Kidney (tissue), 13 donors: ENCODE measurements at regions not wholly inside any gene's neighbourhood (a gene's known extent, or its start where the extent isn't known, plus 50 kb on each side); places are given as distances from the start of the nearest gene placed in this dataset.

ENCODE experiments used
- DNase-seq, 5 donors: peaks; one replicate each; pipeline ENCODE4 v3.0.0-alpha.2; 2013 to 2020
- FAIRE-seq: peaks from 2 replicates; lab custom pipeline; 2012; peaks lifted over from hg19 to GRCh38; lab: Jason Lieb, UNC
- H3K27ac ChIP-seq, 2 donors: one replicate each; pipeline ENCODE4 v1.7.0; 2013; ENCODE audit warnings: low read depth in 2 of 2, low read length in 2 of 2, inconsistent platforms in 1 of 2
- H3K27me3 ChIP-seq: one replicate; pipeline ENCODE4 v1.7.1; 2013; ENCODE audit warnings: low read length, inconsistent platforms; ENCODE audit not compliant: control insufficient read depth, insufficient read depth
- H3K36me3 ChIP-seq, 3 donors: one replicate each; pipeline versions ENCODE4 v1.7.0 to v1.7.1; 2013; ENCODE audit warnings: low read length in 3 of 3, control low read depth in 1 of 3, inconsistent platforms in 1 of 3; ENCODE audit not compliant: insufficient read depth in 3 of 3, control insufficient read depth in 2 of 3
- H3K4me1 ChIP-seq, 3 donors: one replicate each; pipeline versions ENCODE4 v1.7.0 to v1.7.1; 2013; ENCODE audit warnings: low read length in 3 of 3, inconsistent platforms in 1 of 3, low read depth in 1 of 3; ENCODE audit not compliant: control insufficient read depth in 2 of 3, insufficient read depth in 2 of 3
- H3K4me3 ChIP-seq, 3 donors: one replicate each; pipeline versions ENCODE4 v1.7.0 to v1.8.1; 2013; ENCODE audit warnings: low read length in 3 of 3, control low read depth in 1 of 3, inconsistent platforms in 1 of 3
- H3K9ac ChIP-seq, 3 donors: one replicate each; pipeline versions ENCODE4 v1.7.0 to v1.7.1; 2013; ENCODE audit warnings: low read length in 3 of 3, control low read depth in 1 of 3, inconsistent platforms in 1 of 3
- H3K9me3 ChIP-seq, 3 donors: one replicate each; pipeline versions ENCODE4 v1.7.0 to v1.7.1; 2013; ENCODE audit warnings: low read length in 3 of 3, control low read depth in 1 of 3, inconsistent platforms in 1 of 3; ENCODE audit not compliant: control insufficient read depth in 2 of 3, insufficient read depth in 1 of 3
- intact Hi-C: fragments of 100-400 bp; cut with DNase I; formaldehyde crosslinking; loops from one replicate; pipeline ENCODE4 v1.11.1; 2022
- TF ChIP-seq, protein P1 (sequence below): IDR thresholded peaks from 3 replicates; pipeline ENCODE4 v1.5.1; 2012; ENCODE audit warnings: mild to moderate bottlenecking, moderate library complexity, borderline replicate concordance; ENCODE audit not compliant: insufficient read depth; ENCODE audit errors: extremely low read depth
- donor health status: control.
- donor health status: control.
- donor health status: control.
- donor health status: control.
- donor health status: control.
- donor health status: DM: yes; HTN: yes; CAD: no.
- donor health status: Normal renal cell carcinoma (clear cell type).

DNA sequence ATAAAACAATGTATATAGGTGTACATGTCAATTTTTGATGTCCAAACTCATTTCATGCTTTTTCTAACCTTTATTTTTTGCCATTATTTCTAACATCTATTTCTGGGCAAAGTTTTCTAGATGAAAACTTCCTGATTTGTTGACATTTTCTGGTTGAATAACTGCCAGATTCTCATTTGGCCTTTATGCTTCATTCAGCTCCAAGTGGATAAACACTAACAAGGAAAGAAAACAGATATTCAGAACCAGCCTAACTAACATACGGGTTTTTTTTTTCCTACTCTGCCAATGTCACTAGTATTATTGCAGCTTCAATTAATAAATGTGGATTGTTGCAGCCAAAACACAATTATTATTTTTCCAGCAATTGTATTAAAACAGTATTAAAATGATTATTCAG is 50.9 kb upstream of the RAP1GDS1 start:
- H3K4me1 ChIP-seq, result no peaks in the 10 kb centered on the region
- no peak overlapping the region for H3K4me3 ChIP-seq
- H3K9me3 ChIP-seq, result no peaks in the 10 kb centered on the region
- intact Hi-C loops, result no loop called here
- H3K27ac ChIP-seq, result no peak overlapping the region
- TF ChIP-seq, protein P1, sequence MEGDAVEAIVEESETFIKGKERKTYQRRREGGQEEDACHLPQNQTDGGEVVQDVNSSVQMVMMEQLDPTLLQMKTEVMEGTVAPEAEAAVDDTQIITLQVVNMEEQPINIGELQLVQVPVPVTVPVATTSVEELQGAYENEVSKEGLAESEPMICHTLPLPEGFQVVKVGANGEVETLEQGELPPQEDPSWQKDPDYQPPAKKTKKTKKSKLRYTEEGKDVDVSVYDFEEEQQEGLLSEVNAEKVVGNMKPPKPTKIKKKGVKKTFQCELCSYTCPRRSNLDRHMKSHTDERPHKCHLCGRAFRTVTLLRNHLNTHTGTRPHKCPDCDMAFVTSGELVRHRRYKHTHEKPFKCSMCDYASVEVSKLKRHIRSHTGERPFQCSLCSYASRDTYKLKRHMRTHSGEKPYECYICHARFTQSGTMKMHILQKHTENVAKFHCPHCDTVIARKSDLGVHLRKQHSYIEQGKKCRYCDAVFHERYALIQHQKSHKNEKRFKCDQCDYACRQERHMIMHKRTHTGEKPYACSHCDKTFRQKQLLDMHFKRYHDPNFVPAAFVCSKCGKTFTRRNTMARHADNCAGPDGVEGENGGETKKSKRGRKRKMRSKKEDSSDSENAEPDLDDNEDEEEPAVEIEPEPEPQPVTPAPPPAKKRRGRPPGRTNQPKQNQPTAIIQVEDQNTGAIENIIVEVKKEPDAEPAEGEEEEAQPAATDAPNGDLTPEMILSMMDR, result no peak
- no peak overlapping the region for H3K9ac ChIP-seq
- H3K27me3 ChIP-seq, result no peaks in the 10 kb centered on the region
- DNase-seq, result peak in 1 of 5 donors; percentile 1
- no peak for FAIRE-seq
- no peaks in the 10 kb centered on the region for H3K36me3 ChIP-seq

DNA sequence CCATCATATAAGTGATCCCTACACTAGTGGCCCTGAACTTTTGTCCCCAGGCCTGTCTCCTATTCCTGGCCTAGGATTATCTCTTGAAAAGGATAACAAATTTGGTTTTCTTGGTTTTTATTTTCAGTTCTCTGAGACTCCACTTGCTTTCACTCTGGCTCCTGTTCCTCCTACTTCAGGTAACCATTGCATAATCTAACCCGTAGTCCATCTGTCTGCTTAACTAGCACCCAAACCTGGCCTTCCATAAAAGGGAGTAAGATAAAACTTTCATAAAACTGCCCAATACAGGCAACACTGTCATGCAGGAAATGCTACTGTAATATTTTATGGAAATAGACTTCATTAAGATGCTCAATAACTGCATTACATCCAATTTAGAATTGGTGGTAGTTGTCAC is 52.1 kb upstream of the RAP1GDS1 start:
- intact Hi-C loops, result no loop called here
- DNase-seq (no peak), FAIRE-seq (no peak)
- no peak overlapping the region for H3K4me3 ChIP-seq
- H3K9me3 ChIP-seq, result no peaks in the 10 kb centered on the region
- no peak overlapping the region for H3K9ac ChIP-seq
- TF ChIP-seq, protein P1, result no peak
- H3K4me1 ChIP-seq, result no peaks in the 10 kb centered on the region
- no peaks in the 10 kb centered on the region for H3K36me3 ChIP-seq
- no peak overlapping the region for H3K27ac ChIP-seq
- H3K27me3 ChIP-seq, result no peaks in the 10 kb centered on the region

DNA sequence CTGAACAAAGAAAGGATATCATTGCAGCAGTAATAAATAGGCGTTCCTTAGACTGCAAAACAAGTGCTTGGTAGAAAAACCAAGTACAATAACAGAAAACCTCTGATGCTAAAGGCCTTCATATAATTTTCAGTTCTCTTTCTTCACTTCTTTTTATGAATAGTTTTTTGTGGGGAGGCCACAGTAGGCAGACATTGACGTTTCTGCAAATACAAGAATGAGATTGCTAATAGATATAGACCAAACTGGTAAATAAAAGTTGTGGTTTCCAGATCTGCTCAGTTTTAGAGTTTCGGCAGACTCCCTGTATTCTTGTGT is 57.0 kb upstream of the RAP1GDS1 start:
- Histone ChIP-seq H3K27ac (no peak overlapping the region), H3K4me1 (peaks cover 0 to 2% (median 0%) of the 10 kb centered on the region in 3 donors), H3K27me3 (no peaks in the 10 kb centered on the region), H3K36me3 (no peaks in the 10 kb centered on the region), H3K9me3 (no peaks in the 10 kb centered on the region), H3K9ac (no peak overlapping the region), H3K4me3 (no peak overlapping the region)
- no peak for FAIRE-seq
- intact Hi-C loops, result no loop called here
- no peak for DNase-seq
- TF ChIP-seq, protein P1, result no peak

DNA sequence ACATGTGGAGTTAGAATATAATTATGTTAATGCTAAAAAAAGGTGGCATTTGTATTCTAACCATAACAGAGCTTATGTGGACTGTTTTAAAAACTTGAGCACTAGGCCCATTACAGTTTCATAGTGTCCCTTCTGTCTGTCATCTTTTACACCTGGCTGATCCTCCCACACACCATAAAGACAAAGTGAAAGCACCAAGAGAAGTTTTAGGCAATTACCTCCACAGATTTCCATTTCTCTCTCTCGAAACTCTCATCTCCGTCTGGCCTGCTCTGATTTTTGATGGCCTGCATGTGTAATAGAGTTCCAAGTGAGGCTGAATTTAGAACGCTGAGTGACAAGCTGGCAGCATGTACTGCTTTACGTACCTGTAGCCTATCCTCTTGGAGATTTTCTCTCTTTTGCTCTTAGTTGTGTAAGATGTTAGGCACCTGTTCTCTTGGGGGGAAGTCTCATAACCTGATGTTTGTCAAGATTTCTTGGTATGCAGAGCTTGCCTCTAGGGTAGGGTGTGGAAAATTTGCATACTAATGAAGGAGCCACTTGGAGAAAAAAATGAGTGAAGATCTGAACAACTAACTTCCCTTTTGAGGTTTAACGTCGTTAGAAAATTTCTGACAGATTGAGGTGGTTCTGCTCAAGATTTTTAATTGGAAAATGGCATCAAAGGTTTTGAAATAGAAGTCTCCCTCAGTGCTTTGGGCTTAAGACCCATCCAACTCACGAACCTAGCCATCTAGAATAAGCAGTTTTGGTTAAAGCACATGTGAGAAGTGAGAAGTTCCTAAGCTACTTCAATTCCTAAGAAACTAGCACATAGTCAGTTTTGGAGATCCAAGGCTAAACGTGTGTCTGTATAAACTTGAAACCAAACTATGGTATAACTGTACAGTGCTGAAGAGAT is 57.6 kb upstream of the RAP1GDS1 start:
- Histone ChIP-seq H3K9me3 (no peaks in the 10 kb centered on the region), H3K27ac (no peak overlapping the region), H3K4me3 (no peak overlapping the region), H3K27me3 (no peaks in the 10 kb centered on the region), H3K9ac (no peak overlapping the region), H3K36me3 (no peaks in the 10 kb centered on the region), H3K4me1 (peaks cover 0 to 2% (median 0%) of the 10 kb centered on the region in 3 donors)
- intact Hi-C loops, result no loop called here
- no peak for FAIRE-seq
- TF ChIP-seq, protein P1, result no peak
- DNase-seq, result peak in 1 of 5 donors; percentile 1
